Gastroesophageal sphincter (tissue), 4 donors: ENCODE measurements at regions not wholly inside any gene's neighbourhood (a gene's known extent, or its start where the extent isn't known, plus 50 kb on each side); places are given as distances from the start of the nearest gene placed in this dataset.

Source experiments
- ATAC-seq: fragments of 150-250 bp; one replicate; pipeline ENCODE4 v1.9.1; 2016; ENCODE audit warnings: mild to moderate bottlenecking, moderate library complexity
- H3K27ac ChIP-seq, 4 donors: fragments of 200-600 bp; sonication (generic) in 3 of 4; 1 replicate in 3 of 4; 2 replicates in 1 of 4; pipeline ENCODE4 v1.5.1; 2016 to 2019
- H3K27me3 ChIP-seq: fragments of 200-600 bp; sonication (generic); one replicate; pipeline ENCODE4 v1.5.1; 2019
- H3K36me3 ChIP-seq, 2 donors: fragments of 200-600 bp; sonication (generic); one replicate each; pipeline ENCODE4 v1.5.1; 2019; ENCODE audit warnings: control low read depth in 1 of 2
- H3K4me1 ChIP-seq, 3 donors: fragments of 200-600 bp; sonication (generic); 1 replicate in 2 of 3; 2 replicates in 1 of 3; pipeline ENCODE4 v1.5.1; 2016 to 2019; ENCODE audit warnings: control low read depth in 2 of 3
- H3K4me3 ChIP-seq, 2 donors: fragments of 200-600 bp; sonication (generic); one replicate each; pipeline ENCODE4 v1.5.1; 2019; ENCODE audit warnings: mild to moderate bottlenecking in 1 of 2, moderate library complexity in 1 of 2
- H3K9me3 ChIP-seq, 3 donors: fragments of 200-600 bp; sonication (generic); one replicate each; pipeline ENCODE4 v1.5.1; 2017 to 2019; ENCODE audit warnings: control low read depth in 2 of 3
- CTCF ChIP-seq, 4 experiments: fragments of 200-600 bp in 2 of 4; fragments of 450-650 bp in 2 of 4; sonication (generic) in 1 of 4; IDR thresholded peaks; one replicate each; pipeline ENCODE4 v1.5.1; 2017 to 2019; ENCODE audit warnings: antibody characterized with exemption in 4 of 4, mild to moderate bottlenecking in 2 of 4, moderate library complexity in 2 of 4
- EP300 ChIP-seq: sonication (generic); formaldehyde crosslinking; IDR thresholded peaks from one replicate; pipeline ENCODE4 v1.6.1; 2017; ENCODE audit warnings: antibody characterized with exemption, mild to moderate bottlenecking
- POLR2A ChIP-seq, 2 donors: fragments of 450-650 bp; IDR thresholded peaks; one replicate each; pipeline ENCODE4 v1.6.1; 2017; ENCODE audit warnings: antibody characterized with exemption in 2 of 2, mild to moderate bottlenecking in 2 of 2, moderate library complexity in 1 of 2
- POLR2AphosphoS5 ChIP-seq: sonication (generic); formaldehyde crosslinking; IDR thresholded peaks from one replicate; pipeline ENCODE4 v1.6.1; 2017; ENCODE audit warnings: antibody characterized with exemption
- WGBS, 2 donors: methylation state at CpG; one replicate each; pipeline ENCODE4 v1.1.5; 2018; ENCODE audit warnings: low coverage in 1 of 2; 5-methylcytosine and 5-hydroxymethylcytosine counted together

GRCh38 chr13:47233734-47234133, 336.9 kb upstream of the HTR2A start:
- H3K27ac ChIP-seq: no peak overlapping the region
- no peak overlapping the region for H3K4me3 ChIP-seq
- ATAC-seq: no peak
- TF ChIP-seq POLR2A (IDR thresholded peaks at IDR 0.05) (no peak), EP300 (no peak), CTCF (IDR thresholded peaks at IDR 0.05) (no peak), POLR2AphosphoS5 (no peak)
- H3K36me3 ChIP-seq: no peaks in the 10 kb centered on the region
- no peaks in the 10 kb centered on the region for H3K27me3 ChIP-seq
- WGBS, 2 donors: 50 to 90% methylated on average over 1 of the region's 1 CpG
- H3K4me1 ChIP-seq: peaks cover 0 to under 1% (median 0%) of the 10 kb centered on the region in 3 donors
- H3K9me3 ChIP-seq: peaks cover 0 to 17% (median 0%) of the 10 kb centered on the region in 3 donors

- Histone ChIP-seq H3K9me3 (peaks cover 0 to 17% (median 0%) of the 10 kb centered on the region in 3 donors), H3K4me1 (peaks cover 0 to 13% (median 0%) of the 10 kb centered on the region in 3 donors), H3K4me3 (no peak overlapping the region), H3K27ac (no peak overlapping the region), H3K27me3 (no peaks in the 10 kb centered on the region), H3K36me3 (no peaks in the 10 kb centered on the region)
- TF ChIP-seq POLR2AphosphoS5 (no peak), EP300 (no peak), CTCF (IDR thresholded peaks at IDR 0.05) (no peak), POLR2A (IDR thresholded peaks at IDR 0.05) (no peak)
- WGBS, 2 donors: 56 to 72% methylated on average over 3 to 4 of the region's 4 CpGs
- ATAC-seq: no peak
Measured at GRCh38 chr13:47232516-47232915, 335.7 kb upstream of the HTR2A start.

GRCh38 chr13:47230155-47230554, 333.3 kb upstream of the HTR2A start:
- Histone ChIP-seq H3K4me3 (no peak overlapping the region), H3K4me1 (peaks cover 0 to 13% (median 0%) of the 10 kb centered on the region in 3 donors), H3K27me3 (no peaks in the 10 kb centered on the region), H3K27ac (no peak overlapping the region), H3K36me3 (no peaks in the 10 kb centered on the region), H3K9me3 (peaks cover 0 to 17% (median 0%) of the 10 kb centered on the region in 3 donors)
- no peak for TF ChIP-seq POLR2A (IDR thresholded peaks at IDR 0.05)
- TF ChIP-seq EP300: no peak
- TF ChIP-seq POLR2AphosphoS5: no peak
- TF ChIP-seq CTCF (IDR thresholded peaks at IDR 0.05): no peak
- no peak for ATAC-seq
- 72 to 81% methylated on average over 2 of the region's 2 CpGs for WGBS, 2 donors

- TF ChIP-seq POLR2AphosphoS5: no peak
- TF ChIP-seq CTCF (IDR thresholded peaks at IDR 0.05): no peak
- TF ChIP-seq POLR2A (IDR thresholded peaks at IDR 0.05): no peak
- TF ChIP-seq EP300: no peak
- Histone ChIP-seq H3K27me3 (no peaks in the 10 kb centered on the region), H3K4me3 (no peak overlapping the region), H3K27ac (no peak overlapping the region), H3K9me3 (peaks cover 0 to 17% (median 0%) of the 10 kb centered on the region in 3 donors), H3K36me3 (no peaks in the 10 kb centered on the region), H3K4me1 (peaks cover 0 to 13% (median 0%) of the 10 kb centered on the region in 3 donors)
- ATAC-seq: no peak
Measured at GRCh38 chr13:47226516-47226915, 329.7 kb upstream of the HTR2A start.

GRCh38 chr13:47220453-47221140, 323.7 kb upstream of the HTR2A start:
- Histone ChIP-seq H3K27ac (no peak overlapping the region), H3K4me1 (no peaks in the 10 kb centered on the region), H3K27me3 (no peaks in the 10 kb centered on the region), H3K4me3 (no peak overlapping the region), H3K9me3 (no peaks in the 10 kb centered on the region), H3K36me3 (no peaks in the 10 kb centered on the region)
- TF ChIP-seq EP300 (no peak), POLR2AphosphoS5 (no peak), CTCF (IDR thresholded peaks at IDR 0.05) (no peak)
- no peak for ATAC-seq
- 64 to 78% methylated on average over 3 of the region's 3 CpGs for WGBS, 2 donors
